OCI-LY1 (cell line): ENCODE measurements at regions not wholly inside any gene's neighbourhood (a gene's known extent, or its start where the extent isn't known, plus 50 kb on each side); places are given as distances from the start of the nearest gene placed in this dataset.

Experiments
- H2AFZ ChIP-seq: fragments of 200-600 bp; sonication (generic), shearing (Covaris generic); 2 replicates; pipeline ENCODE4 v1.6.0; 2014; ENCODE audit warnings: antibody characterized with exemption, mild to moderate bottlenecking, low read length
- H3F3A ChIP-seq: fragments of 200-600 bp; sonication (generic), shearing (Covaris generic); 2 replicates; pipeline ENCODE4 v1.6.0; 2014; ENCODE audit warnings: mild to moderate bottlenecking, antibody characterized with exemption, low read length, moderate library complexity; ENCODE audit not compliant: insufficient read depth
- H3K27ac ChIP-seq: fragments of 200-600 bp; sonication (generic); 2 replicates; pipeline ENCODE4 v1.5.1; 2014; ENCODE audit warnings: low read length, mixed run types, mild to moderate bottlenecking, low read depth; ENCODE audit not compliant: poor library complexity, severe bottlenecking
- H3K27me3 ChIP-seq: fragments of 200-600 bp; sonication (generic); 2 replicates; pipeline ENCODE4 v1.6.0; 2014; ENCODE audit warnings: antibody characterized with exemption, mild to moderate bottlenecking, low read length, moderate library complexity; ENCODE audit not compliant: insufficient read depth
- H3K36me3 ChIP-seq: fragments of 200-600 bp; sonication (generic); 2 replicates; pipeline ENCODE4 v1.6.1; 2014; ENCODE audit warnings: mild to moderate bottlenecking, antibody characterized with exemption, low read length, moderate library complexity, mixed read lengths; ENCODE audit not compliant: insufficient read depth
- H3K4me1 ChIP-seq: fragments of 200-600 bp; sonication (generic); 2 replicates; pipeline ENCODE4 v1.5.1; 2014; ENCODE audit warnings: mild to moderate bottlenecking, low read length, moderate library complexity; ENCODE audit not compliant: insufficient read depth, severe bottlenecking
- H3K4me2 ChIP-seq: fragments of 200-600 bp; sonication (generic), shearing (Covaris generic); 2 replicates; pipeline ENCODE4 v1.6.1; 2014; ENCODE audit warnings: low read length
- H3K4me3 ChIP-seq: fragments of 200-600 bp; sonication (generic); 2 replicates; pipeline ENCODE4 v1.5.1; 2014; ENCODE audit warnings: low read length, low read depth, mild to moderate bottlenecking, mixed read lengths; ENCODE audit not compliant: poor library complexity, severe bottlenecking
- H3K79me2 ChIP-seq: fragments of 200-600 bp; shearing (Covaris generic); 2 replicates; pipeline ENCODE4 v1.6.1; 2016; ENCODE audit warnings: mixed run types, low read length, mixed read lengths; ENCODE audit not compliant: insufficient read depth
- H3K9ac ChIP-seq: fragments of 200-600 bp; sonication (generic), shearing (Covaris generic); 2 replicates; pipeline ENCODE4 v1.6.1; 2014; ENCODE audit warnings: mild to moderate bottlenecking, low read length, mixed read lengths
- H3K9me2 ChIP-seq: fragments of 200-600 bp; sonication (generic), shearing (Covaris generic); 2 replicates; pipeline ENCODE4 v1.6.1; 2014; ENCODE audit warnings: low read depth, mild to moderate bottlenecking, low read length, mixed read lengths
- H3K9me3 ChIP-seq: fragments of 200-600 bp; shearing (Covaris generic); 2 replicates; pipeline ENCODE4 v1.6.1; 2014; ENCODE audit warnings: low read length, mixed read lengths
- H4K20me1 ChIP-seq: fragments of 200-600 bp; sonication (generic), shearing (Covaris generic); 2 replicates; pipeline ENCODE4 v1.6.0; 2016; ENCODE audit warnings: mild to moderate bottlenecking, low read length; ENCODE audit not compliant: insufficient read depth
- CTCF ChIP-seq: fragments of 200-600 bp; sonication (generic), shearing (Covaris generic); IDR thresholded peaks from 2 replicates; pipeline ENCODE4 v1.5.1; 2017; ENCODE audit warnings: mild to moderate bottlenecking, antibody characterized with exemption, low read length, moderate library complexity, mixed read lengths
- EZH2 ChIP-seq: fragments of 200-600 bp; sonication (generic), shearing (Covaris generic); IDR thresholded peaks from 2 replicates; pipeline ENCODE4 v1.8.0; 2017; ENCODE audit warnings: borderline replicate concordance, mixed run types, mild to moderate bottlenecking, antibody characterized with exemption, low read length, moderate library complexity, mixed read lengths

- no peaks in the 10 kb centered on the region for H3K79me2 ChIP-seq
- H3K9ac ChIP-seq, result no peak overlapping the region
- H4K20me1 ChIP-seq, result no peaks in the 10 kb centered on the region
- no peaks in the 10 kb centered on the region for H3K9me2 ChIP-seq
- no peaks in the 10 kb centered on the region for H3K4me1 ChIP-seq
- no peak overlapping the region for H2AFZ ChIP-seq
- no peaks in the 10 kb centered on the region for H3K27me3 ChIP-seq
- H3F3A ChIP-seq, result no peaks in the 10 kb centered on the region
- no peak overlapping the region for H3K4me2 ChIP-seq
- no peaks in the 10 kb centered on the region for H3K36me3 ChIP-seq
- H3K9me3 ChIP-seq, result no peaks in the 10 kb centered on the region
- H3K4me3 ChIP-seq, result no peak overlapping the region
- no peak for TF ChIP-seq EZH2
- no peak overlapping the region for H3K27ac ChIP-seq
These were observed 338.9 kb downstream of the PCDH17 start for GRCh38 chr13:57970404-57970803.

- Histone ChIP-seq H3K9me3 (no peaks in the 10 kb centered on the region), H2AFZ (no peak overlapping the region), H4K20me1 (no peaks in the 10 kb centered on the region), H3K9ac (no peak overlapping the region), H3K79me2 (no peaks in the 10 kb centered on the region), H3K4me2 (no peak overlapping the region), H3K9me2 (no peaks in the 10 kb centered on the region), H3K27ac (no peak overlapping the region), H3K4me1 (no peaks in the 10 kb centered on the region), H3F3A (no peaks in the 10 kb centered on the region), H3K27me3 (no peaks in the 10 kb centered on the region), H3K4me3 (no peak overlapping the region), H3K36me3 (no peaks in the 10 kb centered on the region)
- TF ChIP-seq EZH2 (no peak), CTCF (no peak)
These were observed 351.2 kb downstream of the PCDH17 start for GRCh38 chr13:57982782-57983181.

- no peaks in the 10 kb centered on the region for H3F3A ChIP-seq
- H3K27me3 ChIP-seq, result no peaks in the 10 kb centered on the region
- no peak overlapping the region for H2AFZ ChIP-seq
- no peaks in the 10 kb centered on the region for H3K9me2 ChIP-seq
- no peaks in the 10 kb centered on the region for H3K79me2 ChIP-seq
- H3K27ac ChIP-seq, result no peak overlapping the region
- H3K4me3 ChIP-seq, result no peak overlapping the region
- no peak overlapping the region for H3K9ac ChIP-seq
- no peak overlapping the region for H3K4me2 ChIP-seq
- no peak for TF ChIP-seq EZH2
- no peak for TF ChIP-seq CTCF
- no peaks in the 10 kb centered on the region for H4K20me1 ChIP-seq
- no peaks in the 10 kb centered on the region for H3K4me1 ChIP-seq
- no peaks in the 10 kb centered on the region for H3K36me3 ChIP-seq
- no peaks in the 10 kb centered on the region for H3K9me3 ChIP-seq
These were observed 356.7 kb downstream of the PCDH17 start for GRCh38 chr13:57988276-57988675.

GRCh38 chr13:57991041-57991440, 359.5 kb downstream of the PCDH17 start:
- H3K9me3 ChIP-seq, result no peaks in the 10 kb centered on the region
- H3K79me2 ChIP-seq, result no peaks in the 10 kb centered on the region
- H3F3A ChIP-seq, result no peaks in the 10 kb centered on the region
- H3K36me3 ChIP-seq, result no peaks in the 10 kb centered on the region
- no peaks in the 10 kb centered on the region for H4K20me1 ChIP-seq
- no peaks in the 10 kb centered on the region for H3K27me3 ChIP-seq
- no peak overlapping the region for H2AFZ ChIP-seq
- H3K4me2 ChIP-seq, result no peak overlapping the region
- no peaks in the 10 kb centered on the region for H3K4me1 ChIP-seq
- H3K4me3 ChIP-seq, result no peak overlapping the region
- no peak overlapping the region for H3K9ac ChIP-seq
- no peaks in the 10 kb centered on the region for H3K9me2 ChIP-seq
- H3K27ac ChIP-seq, result no peak overlapping the region
- TF ChIP-seq CTCF, result no peak
